GM19043 (cell line): ENCODE measurements at regions not wholly inside any gene's neighbourhood (a gene's known extent, or its start where the extent isn't known, plus 50 kb on each side); places are given as distances from the start of the nearest gene placed in this dataset.

Source experiments
- ATAC-seq: cut with Tn5 transposase; IDR thresholded peaks from one replicate; pipeline ENCODE4 v1.9.1; 2021; ENCODE audit warnings: low read depth; ENCODE audit not compliant: unreplicated experiment

DNA sequence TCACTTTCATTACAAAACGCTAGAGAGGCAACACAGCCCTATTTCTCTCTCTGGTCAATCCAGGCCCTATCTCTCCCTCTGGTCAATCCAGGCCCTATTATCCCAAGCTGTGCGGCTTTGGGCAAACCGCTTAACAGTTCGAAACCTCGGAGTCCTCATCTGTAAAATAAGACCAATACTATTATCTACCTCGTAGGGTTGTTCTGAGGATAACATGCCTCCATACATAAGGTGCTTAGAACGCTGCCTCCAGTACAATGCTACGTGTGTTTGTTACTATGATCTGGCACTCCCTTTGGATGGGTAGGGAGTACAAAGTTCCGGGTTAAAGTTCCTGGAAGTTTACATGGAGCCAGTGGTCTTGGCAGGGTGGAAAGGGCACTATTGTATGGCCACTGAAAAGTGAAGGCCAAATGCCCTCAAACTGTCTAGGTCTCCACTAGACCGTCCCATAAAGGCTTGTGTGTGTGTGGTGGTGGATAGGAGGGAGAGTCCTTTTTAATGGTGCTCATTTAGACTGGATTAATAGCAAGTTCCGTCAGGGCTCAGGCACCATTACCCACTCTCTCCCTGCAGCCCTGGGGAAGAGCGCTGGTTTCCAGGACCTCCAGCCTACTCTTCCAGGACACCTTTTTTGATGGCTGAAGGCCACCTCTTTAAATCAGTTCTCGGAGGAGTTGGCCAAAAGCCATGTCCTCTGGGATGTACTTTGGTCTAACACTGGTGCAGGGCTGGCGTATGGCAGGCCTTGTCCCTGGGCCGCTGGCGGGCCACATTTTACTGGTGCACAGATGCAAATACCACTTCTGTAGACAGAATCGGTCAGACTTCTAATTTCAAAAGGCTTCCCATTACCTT, 75.6 kb upstream of the BCOR start:
- no peak for ATAC-seq

DNA sequence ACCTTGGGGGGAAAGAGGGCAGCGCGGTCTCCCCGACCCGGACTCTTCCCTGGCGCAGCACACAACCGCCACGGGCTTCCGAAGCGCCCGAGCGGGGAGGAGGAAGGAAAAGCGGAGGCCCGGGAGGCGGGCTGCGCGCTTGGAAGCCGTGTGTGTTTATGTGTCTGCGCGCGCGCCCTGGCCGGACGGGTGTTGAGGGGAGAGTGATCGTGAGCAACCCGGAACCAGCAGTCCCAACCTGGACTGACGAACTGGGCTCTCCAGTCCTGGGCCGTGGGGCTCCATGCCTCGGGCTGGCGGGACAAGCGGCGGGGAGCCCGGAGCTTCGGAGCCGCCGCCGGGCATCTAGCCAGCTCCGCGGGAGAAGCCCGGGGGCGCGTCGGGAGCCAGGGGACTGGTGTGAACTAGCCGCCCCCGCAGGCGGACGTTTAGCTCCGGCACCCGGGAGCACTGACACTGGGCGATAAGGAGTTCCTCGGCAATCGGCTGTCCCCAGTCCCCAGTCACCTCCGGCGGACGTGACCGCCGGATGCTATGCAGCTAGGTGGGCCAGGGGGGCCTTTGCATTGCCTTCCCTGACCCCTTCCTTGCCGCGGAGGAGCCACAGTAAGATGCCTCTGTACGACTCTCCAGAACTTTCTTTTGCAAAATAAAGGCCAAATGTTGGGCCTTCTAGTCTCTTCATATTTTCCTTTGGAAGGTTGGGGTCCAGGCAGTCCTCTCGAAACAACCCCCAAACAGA, 74.8 kb upstream of the BCOR start:
- ATAC-seq: no peak

DNA sequence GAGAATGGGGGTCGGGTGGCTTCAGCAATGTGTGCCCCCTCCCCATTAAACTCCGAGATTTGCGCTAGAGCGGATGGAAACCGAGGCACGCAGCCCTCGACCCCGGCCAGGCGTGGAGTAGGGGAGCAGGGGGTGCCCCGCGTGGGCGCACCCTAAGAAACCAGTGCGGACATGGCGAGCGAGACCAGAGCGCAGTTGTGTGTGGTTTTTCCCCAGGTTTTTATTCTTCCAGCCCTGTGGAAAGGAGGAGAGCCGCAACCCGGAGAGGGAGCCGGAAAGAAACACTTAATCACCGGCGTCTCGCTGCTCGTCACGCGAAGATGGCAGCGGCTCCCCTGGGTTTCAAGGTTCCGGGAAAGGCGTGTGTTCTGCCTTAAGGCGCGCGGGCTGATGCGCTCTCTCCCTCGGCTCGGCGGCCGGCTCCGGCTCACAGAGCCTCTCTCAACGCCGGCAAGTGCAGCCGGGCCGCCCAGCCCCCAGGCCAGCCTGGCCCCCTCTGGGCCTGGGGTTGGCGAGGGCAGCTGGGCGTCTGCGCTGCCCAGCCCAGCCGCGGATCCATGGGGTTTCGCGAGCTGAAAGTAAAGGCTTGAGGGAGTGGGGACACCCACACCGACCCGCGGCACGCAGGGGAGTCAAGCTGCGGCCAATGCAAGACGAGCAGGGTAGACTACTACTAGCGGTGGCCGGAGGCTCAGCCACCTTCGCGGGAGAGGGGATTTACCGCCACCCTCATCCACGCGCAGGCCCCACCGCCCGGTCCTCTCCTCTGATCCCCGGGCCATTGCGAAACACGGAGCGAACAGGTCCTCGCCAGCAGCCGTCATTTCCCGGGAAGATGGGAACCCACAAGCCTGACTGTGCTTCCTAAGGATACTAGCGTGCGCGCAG, 74.0 kb upstream of the BCOR start:
- no peak for ATAC-seq

DNA sequence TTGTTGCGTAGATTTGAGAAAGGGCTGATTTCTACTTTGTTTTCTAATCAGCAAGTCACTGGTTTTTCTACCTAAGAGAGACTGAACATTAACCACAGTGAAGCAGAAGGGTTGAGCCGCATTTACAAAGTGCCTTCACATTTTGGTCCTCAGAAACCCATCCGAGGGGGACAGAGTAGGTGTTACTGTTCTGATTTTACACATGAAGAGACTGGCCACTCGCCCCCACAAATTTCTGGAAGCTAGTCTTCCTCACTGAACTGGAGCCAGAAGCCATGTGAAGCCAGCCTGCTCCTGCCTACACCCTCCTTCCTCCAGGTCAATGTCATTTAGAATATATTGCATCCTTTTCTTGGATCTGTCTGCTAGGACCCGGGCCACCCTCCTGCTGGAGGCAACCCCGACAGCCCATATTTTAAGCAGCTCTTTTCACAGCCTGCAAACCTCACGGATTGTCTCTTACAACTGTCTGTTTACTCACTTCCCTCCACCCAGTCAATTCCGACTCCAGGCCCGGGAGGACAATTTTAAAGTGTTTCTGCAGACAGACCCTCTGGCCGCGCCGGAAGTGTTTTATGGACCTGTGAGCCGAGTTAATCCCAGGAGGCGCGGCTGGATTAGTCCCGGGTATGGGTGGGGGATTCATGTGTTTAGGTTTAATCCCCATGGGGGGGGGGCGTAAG, 73.2 kb upstream of the BCOR start:
- no peak for ATAC-seq

DNA sequence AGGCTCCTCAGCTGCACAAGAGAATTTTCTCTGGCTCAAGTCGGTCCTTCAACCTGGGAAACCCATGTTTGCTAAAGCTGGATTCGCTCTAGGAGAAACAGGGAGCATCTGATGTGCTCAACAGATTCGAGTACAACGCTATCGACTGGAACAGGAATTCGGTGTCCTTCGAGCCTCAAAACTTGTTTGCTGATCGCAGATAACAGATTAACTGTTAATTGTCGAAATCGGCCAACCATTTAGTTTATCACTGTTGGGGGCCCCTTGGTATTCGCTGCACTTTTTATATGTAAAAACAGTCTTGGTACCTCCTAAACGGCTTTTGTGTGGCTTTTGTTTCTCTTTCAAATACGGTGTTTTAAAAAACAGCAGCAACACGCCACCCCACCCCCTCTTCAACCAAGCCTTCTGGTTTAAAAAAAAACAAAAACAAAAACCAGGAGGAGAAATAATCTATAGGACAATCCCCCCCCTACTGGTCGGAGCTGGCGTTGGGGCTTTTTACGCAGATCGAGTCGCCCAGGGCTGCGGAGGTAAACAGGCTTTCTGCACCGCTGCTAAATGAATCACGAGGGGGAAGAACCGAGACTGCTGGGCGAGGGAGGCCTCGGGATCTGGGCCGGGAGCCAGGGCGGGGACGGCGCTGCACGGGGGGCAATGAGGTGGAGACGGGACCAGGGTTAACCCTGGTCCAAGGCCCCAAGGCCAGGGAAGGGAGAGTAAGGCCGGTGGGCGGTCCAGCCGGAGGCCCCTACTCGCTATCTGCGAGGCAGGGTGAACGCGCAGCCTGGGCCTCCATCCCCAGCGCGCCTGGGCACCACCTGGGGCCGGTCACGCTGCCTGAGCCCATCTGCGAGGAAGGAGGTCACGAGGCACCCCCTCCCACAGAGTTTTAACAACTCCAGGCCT, 71.7 kb upstream of the BCOR start:
- ATAC-seq: no peak

DNA sequence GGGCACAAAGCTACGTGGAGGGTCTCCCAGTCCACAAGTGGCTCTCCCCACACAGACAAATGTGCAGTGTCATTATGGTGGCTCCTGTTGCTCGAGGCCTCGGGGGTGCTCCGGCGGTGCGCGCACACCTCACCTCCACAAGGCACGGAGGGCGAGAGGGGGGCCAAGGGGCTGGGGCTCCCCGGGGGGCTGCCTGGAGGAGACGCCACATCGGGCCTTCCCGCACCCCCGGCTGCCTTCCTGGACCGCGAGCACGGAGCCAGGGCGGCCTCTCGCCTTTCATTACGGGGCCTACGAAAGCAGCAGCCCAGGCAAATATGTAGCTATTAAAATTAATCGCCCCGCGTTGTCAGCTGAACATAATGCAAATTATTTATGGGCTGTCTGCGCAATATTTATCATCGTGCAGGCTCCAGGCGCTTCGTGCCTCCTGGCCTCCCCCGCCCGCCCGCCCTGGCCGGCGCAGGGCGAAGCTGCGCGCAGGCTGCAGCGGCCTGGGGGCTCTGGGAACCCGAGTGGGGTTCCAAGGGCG, 70.8 kb upstream of the BCOR start:
- no peak for ATAC-seq

DNA sequence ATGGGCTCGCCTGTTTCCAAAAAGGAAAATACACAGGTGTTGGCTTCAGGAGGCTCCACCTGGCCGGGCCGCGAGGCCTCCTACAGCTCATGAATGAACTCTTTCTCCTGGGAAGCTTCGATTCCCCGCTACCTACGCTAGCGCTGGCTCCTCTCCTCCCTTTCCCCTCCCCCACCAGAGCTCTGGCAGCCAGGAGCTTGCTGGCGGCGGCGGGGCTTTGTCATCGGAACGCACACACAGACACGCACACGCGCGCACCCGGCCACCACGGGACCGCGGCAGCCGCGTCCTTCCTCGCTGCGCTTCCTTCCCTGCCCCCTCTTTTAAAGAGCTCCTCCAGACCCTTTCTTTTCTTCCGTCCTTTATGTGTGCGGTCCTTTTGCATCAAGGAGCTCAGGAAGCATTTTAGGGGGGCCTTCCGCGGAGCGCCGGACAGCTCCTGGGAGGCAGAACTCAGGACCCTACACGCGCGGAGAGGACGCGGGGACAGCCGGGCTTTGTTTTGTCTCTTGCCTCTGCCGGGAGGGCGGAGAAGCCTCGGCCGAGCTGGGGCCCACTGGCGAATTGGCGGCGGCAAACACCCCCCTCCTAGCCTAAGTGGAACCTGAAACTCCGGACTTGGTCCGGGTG, 70.2 kb upstream of the BCOR start:
- ATAC-seq: no peak

DNA sequence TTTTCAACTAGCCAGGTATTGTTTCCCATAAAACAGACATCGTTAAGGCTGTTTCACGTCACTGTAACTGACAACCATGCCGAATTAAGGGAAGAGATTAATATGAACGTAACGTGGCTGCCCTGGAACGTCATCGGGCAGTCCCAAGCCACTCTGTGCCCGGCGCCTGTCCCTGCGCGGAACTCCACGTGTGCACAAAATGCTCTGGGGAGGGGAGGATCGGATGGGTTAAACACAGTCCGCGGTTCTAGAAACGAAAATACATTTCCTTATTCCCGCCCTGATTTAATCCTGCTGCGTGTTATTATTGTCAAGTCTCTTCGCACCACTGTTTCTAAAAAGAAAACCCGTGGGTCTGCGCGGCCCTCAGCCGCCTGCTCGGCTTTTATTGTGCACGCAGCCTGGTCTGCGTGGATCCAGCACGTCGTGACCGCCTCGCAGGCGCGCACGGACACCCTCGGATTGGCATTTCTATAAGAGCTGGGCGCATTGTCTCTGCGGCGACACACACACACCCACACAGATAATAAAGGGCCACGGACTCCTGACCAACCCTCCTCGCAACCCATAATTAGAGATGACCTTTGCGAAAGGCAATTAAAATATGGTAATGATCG, 69.6 kb upstream of the BCOR start:
- no peak for ATAC-seq

DNA sequence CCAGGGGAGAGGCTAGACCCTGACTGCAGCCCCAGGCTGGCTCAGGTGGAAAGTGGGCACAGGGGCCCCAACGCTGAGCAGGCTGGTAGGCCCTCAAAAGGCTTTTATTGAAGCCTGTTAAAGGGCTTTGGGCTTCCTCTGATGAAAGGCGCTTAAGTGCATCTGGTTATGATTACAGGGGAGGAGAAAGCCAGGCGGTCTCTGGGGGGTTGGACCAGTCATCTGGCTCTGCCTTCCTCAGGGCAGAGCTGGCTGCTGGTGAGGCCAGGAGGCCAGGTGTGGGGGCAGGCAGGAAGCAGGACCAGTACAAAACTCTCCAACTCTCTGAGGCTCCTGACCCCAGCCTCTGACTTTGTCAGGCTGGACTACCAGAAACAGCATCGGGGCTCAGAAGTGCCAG, 68.8 kb upstream of the BCOR start:
- ATAC-seq: no peak

DNA sequence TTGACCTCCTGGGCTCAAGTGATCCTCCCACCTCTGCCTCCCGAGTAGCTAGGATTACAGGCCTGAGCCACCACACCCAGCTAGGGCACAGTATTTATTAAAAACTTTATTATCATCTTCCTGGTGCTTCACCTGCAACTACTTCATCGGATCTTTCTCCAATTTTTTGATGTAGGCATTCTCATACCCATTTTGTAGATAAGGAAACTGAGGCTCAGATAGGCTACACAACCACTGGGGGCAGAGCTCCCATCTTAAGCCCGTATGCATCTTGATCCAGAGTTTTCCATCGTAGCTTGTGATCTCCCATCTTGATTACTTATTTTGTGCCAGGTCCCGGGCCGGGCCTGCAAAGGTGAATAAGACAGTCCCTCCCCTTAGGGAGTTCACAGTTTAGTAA, 68.1 kb upstream of the BCOR start:
- no peak for ATAC-seq

DNA sequence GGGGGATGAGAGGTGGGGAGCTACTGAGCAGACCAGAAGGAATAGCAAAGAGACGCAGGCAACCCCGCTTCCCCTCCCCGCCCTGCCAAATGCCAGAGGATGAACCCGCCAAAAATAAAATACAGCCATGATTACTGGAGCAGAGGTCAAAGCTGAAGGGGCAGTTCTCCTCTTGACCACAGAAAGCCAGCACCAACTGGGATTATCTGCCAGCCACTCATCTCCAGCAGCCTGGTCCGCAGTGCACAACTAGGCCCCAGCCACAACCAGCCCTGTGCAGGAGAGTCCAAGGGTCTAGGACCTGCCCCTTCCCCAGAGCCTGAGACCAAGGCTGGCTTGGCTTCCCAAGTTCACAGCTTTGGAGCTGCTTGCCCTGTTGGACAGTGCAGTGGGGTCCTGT, 67.4 kb upstream of the BCOR start:
- no peak for ATAC-seq

DNA sequence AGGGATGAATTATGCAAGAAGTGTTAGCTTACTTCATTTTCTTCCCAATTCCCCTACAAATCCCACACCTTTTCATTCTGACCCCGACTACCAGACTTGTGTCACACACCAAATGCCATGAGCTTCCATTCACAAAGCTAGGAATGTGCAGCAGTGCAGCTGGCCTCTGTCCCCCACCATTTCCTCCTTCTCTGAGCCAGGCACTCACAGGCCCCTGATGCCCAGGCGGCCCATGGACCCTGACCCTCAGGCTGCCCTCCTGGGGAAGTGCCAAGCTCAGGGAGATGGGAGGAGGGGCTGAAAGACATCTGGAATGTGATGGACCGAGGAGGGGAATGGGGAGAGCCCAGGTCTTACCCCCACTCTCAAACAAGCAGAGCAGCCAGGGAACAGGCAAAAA, 67.0 kb upstream of the BCOR start:
- no peak for ATAC-seq

DNA sequence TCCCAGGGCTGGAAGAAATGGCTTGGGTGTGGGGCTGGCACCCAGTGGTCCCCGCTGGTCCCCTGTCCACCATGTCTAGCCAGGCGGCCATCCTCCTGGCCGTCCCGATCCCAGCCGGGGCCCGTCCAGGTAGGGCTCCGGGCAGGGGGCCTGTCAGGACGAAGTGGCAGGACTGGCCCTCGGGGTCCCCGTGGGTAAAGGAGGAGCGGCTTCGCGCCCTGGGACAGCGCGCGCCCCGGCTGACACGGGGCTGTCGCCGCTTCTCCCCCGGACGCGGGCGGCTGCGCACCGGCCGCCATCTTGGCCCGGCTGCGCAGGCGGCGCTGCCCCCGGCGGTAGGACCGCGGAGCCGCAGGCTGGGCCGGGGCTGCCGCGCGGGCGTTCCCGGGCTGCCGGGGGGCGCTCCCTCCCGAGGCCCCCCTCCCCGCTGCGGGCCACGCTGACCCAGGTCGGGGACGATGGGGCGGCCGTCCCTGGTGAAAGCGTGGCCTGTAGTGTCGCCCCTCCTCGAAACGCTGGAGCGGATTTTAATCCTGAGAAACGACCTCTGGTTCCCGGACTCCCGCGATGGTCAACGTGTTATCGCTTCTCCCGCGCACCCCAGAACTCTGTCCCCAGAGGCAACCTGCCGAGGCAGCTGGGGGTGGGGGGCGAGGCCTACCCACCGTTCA, 60.4 kb upstream of the BCOR start:
- peak; percentile 49 for ATAC-seq

DNA sequence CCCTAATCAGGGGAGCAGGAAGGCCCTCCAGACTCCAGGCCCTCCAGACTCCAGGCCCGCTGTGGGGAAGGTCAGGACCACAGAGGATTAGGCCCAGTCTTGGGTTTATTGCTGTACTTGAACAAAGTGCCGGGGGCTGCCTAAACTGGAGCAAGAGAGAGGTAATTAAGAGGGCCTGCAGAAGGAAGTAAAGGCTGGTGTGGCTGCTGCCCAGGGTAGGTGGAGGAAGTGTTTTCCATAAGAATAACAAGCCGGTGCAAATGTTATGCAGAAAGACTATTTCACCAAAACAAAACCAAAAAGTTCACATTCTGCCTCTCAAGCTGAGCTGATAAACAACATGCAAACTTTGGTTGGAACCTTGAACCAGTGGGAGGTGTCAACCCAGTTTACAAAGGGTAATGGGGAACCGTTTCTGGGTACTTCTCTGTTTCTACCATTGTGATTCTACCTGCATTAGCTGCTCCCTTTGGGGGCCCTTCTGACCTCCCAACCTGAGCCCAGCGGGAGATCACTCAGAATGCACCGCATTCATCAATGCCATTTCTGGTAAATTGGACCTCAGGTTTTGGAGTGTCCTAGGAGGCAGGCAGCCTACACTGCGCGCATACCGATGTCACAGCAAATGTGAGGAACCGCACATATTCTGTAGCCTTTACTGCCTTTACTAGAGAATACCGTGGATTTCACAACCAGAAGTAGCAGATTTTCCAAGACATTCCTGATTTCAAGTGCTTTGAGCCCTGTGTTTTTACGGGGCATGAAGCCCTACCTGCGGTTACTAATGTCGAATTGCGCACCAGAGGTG, 59.7 kb upstream of the BCOR start:
- no peak for ATAC-seq

DNA sequence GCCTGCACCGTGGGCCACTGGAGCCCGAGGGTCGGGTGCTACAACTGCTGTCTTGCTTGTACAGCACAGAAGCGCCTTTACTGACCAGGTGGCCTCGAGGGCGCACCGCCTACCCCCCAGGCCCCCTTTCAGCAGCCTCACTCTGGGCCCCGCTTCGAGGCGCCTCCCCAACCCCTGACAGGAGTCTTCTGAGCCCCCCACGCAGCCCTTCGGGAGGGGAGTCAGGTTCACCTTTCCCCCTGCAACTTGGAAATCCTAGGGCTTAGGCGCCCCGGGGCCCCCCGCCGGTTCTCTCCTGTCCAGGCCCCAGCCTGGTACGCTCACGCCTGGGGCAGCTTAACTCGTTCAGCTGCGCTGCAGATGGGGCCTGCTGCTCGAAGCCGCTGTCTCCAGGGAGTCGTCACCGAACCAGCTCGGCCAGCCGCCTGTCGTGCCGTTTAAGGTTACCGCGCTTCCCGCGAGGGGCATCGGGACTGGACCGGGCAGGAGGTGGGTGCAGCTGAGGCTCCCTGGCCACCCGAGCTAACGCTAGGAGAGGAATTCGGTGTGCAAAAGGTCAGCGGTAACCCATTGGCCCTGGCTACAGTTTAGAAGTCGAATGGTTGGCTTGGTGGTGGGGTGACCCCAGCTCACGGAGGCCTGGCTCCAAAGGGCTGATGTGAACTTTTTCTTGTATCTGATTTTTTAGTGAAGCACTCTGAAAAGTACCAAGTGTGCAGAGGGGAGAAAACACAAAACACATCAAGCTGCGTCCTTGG, 58.9 kb upstream of the BCOR start:
- ATAC-seq: no peak
